GM19099 (cell line): ENCODE measurements at regions not wholly inside any gene's neighbourhood (a gene's known extent, or its start where the extent isn't known, plus 50 kb on each side); places are given as distances from the start of the nearest gene placed in this dataset.

Experiments used
- POLR2A ChIP-seq: IDR thresholded peaks from 3 replicates; pipeline ENCODE4 v1.6.1; 2011; ENCODE audit warnings: low read depth; ENCODE audit not compliant: insufficient read length; ENCODE audit errors: extremely low read depth

DNA sequence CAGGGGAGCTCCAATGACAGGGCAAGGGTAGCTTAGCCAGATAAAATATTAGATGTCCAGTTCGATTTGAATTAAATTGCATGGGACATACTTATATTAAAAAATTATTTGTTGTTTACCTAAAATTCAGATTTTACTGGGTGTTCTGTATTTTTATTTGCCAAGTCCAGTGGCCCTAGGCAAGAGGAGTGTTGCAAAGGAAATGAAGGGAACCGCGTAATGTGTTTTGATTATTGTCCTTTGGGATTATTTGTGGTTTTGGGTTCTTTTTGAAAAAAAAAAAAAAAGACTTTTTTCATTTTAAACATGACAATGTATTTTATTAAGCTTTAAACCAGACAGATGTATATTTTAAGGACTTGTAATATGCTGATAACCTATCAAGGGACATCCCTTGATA is 179.3 kb downstream of the C9orf152 start:
- no peak for TF ChIP-seq POLR2A

DNA sequence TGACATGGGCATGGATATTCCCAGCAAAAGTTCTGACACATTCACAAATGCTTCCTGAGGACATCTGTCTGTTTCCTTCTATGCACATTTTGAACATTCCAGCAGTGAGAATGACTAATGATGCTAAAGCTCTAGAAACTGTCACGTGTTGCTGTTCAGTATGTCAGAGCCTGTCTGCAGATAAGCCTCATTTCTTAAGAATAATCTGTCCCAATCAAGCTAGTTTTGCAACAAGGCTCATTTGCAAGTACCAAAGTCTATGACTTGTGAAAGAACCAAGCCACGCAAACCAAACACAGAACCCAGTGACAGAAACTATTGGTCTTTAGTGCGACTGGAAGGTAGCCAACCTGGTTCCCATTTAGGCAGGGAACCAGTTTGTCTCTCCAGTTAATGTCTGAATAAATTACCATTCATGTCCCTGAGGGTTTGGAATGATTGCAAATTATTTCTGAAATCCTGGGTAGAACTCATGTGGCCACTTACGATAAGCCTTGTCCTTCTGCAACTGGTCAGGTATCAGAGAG is 178.5 kb downstream of the C9orf152 start:
- no peak for TF ChIP-seq POLR2A

DNA sequence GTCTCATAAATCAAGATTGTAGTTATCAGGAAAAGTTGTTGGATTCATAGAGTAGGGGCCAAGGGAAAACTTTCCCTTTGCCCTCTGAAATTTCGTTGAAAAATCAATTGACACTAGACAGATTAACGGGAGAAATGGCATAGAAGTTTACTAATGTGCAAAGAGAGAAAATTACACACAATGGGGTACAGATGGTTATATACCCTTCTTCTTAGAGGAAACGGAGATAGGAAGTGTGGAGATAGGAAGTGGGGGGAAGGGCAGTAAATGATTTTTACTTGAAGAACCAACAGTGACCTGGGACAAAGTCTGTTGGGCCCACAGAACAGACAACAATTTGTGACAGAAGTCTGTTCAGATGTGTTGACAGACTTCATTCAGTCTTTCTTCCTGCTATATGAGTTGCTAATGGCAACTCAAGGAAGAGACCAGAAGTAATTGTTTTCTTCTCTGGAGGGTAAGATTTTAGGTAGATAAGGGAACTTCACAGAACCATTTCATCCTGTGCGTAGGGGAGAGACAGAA is 177.9 kb downstream of the C9orf152 start:
- no peak for TF ChIP-seq POLR2A

DNA sequence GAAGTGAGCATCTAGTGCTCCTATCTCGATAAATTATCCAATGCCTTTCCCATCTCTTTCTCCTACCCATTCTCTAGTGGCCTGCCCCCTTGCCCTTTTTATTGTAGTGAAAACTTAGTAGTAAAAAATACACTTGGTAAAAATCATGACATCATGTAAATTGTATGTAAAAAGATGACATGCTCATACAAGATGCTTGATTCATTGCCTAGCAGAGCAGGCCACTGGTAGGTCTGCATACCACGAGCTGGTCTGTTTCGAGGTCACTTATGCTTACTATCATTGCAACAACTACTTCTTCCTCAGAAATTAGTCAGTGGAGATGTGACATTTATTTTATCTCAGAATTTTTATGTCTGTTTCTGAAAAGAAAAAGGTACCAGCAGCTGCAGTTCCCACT is 177.3 kb downstream of the C9orf152 start:
- no peak for TF ChIP-seq POLR2A

DNA sequence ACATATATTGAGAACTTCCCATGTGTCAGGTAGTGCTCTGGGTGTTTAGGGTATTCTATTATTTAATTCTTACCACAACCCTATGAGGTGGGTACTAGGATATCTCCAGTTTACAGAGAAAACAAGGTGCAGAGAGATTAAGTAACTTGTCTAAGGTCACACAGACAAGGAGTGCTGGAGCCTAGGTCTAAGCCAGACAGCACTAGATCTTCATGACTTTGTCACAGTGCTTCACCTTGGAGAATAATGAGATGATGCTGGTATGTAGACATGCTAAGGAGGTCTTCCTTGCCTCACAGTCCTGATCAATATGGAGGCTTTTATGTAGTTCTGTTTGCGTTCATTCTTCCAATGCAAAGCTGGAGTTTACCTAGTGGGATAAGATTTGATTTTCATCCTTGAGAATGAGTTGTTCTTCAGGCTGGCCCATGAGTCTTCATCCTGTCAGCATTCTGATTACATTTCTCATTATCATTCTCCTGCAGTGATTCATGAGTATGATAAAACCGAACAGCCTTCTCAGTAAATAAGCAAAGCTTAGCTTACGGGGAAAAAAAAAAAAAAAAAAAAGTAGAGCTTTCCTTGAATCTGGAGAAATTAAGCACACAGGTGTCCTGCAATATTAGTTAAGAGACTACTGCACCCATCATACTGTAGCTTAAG is 176.3 kb downstream of the C9orf152 start:
- TF ChIP-seq POLR2A, result no peak

DNA sequence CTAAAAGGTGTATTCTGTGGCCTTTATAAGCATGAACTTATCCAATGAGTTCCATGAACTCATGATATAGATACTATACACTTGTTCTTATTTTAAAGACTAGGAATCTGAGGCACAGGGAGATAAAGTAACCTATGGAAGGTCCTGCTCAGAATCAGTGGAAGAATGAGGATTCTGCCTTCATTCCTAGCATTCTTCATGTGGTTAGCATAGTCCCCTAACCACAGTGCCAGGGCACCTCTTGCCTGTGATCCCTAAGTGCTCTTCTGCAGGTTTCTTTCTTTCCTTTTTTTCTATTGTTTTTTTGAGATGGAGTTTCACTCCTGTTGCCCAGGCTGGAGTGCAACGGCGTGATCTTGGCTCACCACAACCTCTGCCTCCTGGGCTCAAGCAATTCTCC is 174.1 kb downstream of the C9orf152 start:
- TF ChIP-seq POLR2A, result no peak

DNA sequence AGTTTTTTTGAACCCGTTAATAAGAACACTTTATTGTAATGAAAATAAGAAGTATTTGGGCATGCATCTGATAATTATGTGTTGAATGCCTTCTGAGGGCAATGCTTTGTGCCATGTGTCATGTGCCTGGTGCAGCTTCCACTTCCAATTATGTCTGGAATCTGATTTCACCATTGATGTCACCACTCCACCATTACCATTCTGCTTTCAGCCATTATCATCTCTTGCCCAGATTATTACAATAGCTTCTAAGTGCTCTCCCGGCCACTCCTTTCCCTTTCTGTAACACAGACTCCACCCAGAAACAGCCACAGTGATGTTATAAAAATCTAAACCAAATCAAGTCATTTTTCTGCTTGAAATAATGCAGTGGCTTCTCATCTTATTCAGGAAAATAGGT is 171.7 kb downstream of the C9orf152 start:
- no peak for TF ChIP-seq POLR2A

DNA sequence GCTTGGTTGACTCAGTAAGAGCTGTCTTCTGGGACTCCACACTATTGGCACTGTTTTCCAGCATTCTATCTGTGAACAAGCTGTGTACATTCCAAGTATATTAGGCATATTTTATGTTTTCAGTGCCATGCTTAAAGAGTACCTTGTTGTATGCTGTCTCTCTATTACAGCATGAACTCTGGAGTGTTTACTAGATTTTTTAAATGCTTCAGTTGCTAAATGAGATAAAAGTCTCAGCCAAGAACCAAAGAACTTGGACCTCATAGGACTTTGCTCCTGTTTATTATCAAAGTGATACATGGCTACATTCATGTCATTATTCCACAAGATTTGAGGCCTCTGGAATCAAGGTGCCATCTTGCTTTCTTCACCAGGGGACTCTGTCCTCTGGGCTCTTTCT is 167.2 kb downstream of the C9orf152 start:
- TF ChIP-seq POLR2A, result no peak

DNA sequence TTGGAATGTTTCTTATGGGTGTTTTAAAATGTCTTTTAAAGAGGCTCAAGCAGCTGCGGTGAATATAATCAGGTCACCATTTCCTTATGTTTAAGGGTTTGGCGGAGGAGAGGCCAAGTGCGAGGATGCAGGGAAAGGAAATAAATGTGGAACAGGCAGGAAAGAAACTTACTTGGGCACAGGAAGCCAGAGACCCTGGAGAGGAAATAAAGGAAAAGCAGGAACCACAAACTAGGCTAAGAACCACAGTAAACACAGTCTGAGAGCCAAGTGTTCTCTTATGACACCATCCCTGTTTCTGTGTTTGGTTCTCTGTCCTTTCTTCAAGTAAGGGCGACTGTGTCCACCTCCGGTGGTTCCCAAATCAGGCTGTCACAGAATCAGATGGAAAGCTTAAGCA is 166.5 kb downstream of the C9orf152 start:
- TF ChIP-seq POLR2A, result no peak

DNA sequence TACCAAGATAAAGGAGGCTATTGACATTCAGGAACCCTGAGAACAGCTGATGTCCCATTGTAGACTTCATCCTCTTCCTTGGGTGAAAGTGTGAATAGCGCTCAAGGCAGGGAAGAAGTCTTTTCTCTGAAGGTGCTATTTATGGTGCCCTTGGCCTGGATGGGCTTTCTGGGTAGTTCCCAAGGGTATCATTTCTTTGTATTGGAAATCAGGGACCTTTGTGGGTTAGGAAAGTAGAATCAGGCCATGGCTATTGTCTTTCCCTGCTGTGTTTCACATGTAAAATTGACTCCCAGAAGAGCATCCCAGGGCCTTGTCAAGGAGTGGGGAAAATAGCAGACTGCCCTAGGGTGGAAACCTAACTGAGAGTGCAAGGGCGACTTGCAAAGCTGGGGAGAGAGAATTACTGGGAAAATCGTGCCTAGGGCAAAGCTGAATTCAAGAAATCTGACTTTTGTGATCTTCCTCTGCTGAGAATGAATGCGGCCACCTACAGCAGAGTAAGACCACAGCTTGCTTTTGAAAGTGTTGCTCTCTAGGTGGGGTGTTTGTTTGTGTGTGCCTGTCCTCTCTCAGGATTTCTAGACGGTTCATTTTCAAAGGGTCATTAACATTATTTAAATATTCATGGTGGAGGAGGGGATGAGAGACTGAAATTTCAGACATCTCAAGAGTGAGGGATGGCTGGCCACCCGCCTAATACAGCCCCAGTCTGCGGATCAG is 160.6 kb downstream of the C9orf152 start:
- TF ChIP-seq POLR2A, result no peak

DNA sequence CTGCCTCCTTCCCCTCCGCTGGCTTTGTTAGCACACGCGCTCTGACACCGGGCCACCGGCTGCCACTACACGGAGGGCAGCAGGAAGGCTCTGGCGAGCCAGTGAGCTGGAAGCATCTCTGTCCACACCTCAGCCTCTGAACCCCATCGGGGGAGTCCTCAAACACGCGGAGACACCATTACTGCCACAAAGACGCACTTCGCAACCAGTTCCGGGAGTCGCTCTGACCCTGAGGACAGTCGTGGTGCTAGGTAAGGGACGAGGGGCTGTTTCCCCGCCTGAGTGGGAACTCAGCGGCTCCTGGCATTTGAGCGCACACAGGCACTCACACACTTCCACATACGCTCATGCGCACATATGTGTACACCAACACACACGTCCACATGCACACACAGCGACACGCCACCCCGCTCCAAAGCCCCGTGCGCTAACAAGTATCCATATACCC is 160.0 kb downstream of the C9orf152 start:
- TF ChIP-seq POLR2A, result no peak

DNA sequence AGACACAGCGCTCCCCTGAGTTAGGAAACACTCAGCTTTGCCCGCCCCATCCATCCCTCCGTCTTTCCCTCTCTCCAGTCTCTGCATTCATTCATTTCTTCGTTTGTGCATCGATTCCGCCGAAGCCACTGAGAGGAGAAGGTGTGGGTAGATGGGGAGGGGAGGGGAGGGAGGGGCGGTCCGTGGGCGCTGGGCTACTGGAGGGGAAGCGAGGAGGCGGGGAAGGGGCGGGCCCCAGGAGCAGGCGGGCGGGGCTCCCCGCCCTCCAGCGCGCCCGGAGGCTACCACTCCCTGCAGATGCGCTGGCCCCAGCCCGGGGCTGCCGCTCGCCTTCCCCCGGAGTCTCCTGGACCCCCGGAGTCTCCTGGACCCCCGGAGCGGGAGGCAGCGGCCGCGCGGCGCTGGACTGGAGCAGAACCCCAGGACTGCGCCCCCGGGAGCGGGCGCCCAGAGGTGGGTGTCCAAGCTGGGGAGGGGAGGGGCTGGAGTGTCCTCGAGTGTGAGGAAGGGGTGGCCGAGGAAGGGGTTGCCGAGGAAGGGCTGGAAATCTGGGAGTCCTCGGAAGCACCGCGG is 159.5 kb downstream of the C9orf152 start:
- TF ChIP-seq POLR2A, result peak; percentile 67

DNA sequence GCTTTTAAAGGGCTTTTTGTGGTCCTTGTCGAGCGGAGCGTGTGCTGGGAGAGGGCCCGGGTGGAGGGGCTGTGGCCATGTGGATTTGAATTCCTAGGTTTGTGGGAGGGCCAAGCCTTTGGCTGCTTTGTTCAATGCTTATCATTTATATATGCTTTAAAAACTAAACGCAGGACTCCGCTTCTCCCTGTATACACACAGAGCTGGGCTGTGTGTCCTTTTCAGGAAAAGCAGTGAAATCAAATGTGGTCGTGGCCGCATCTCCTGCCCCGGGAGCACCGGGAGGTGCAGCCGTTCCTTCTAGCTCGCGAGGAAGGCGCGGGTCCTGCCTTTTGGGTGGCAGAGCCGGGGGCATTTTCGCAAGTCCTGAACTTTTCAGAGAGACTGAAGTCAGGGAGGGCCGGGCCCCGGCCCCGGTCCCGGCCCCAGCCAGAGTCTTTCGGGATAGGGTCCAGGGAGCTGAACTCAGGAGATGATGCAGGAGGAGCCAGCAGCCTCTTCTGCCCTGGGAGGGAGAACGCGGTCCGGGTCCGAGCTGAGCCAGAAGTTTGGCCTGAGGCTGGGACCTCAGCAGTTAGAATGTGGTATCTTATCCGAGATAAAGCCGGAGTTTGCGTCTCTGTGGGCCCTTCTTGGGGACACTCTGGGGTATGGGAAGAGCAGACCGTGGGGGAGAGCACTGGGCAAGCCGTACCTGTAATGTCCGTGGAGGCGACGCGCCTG is 158.8 kb downstream of the C9orf152 start:
- TF ChIP-seq POLR2A, result no peak

DNA sequence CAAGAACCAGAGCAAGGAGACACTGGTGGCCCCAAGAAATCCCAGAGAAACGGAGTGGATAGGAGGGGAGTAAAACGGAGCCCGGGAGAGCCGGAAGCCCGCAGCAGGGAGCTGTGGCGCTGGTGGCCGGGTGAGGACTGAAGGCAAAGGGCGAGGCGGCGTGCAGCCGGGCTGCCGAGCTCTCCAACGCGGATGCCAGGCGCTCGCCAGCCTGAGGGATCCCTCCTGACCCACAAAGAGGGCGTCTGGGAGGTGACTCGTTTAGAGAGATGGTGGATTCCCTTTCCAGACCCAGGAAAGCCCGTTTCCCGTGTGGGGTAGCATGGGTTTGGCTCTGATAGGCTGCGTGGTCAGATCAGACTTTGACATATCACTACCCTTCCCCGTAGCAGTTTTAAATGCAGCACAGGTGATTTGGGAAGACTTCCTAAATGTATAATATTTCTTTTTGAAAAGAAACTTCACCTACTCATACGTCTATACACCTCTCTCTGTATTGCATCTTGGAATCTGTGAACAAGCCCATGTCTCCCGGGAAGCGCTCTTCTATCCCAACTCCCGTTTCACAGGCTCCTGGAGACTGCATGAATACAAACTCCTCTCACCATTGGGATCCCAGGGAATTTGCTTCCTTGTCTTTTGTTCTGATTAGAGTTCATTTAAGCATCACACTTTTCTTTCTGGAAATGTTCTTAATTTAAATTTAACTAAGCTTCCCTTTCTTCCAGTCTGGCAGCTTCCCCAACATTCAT is 158.1 kb downstream of the C9orf152 start:
- no peak for TF ChIP-seq POLR2A
